ENCODE measurements at regions not wholly inside any gene's neighbourhood (a gene's known extent, or its start where the extent isn't known, plus 50 kb on each side); places are given as distances from the start of the nearest gene placed in this dataset.

GRCh38 chr4:187558391-187558790 is 437.2 kb upstream of the ZFP42 start:
- Histone ChIP-seq H3F3A (ENCODE audit: insufficient read depth) (no peaks in the 10 kb centered on the region), H3K36me3 (ENCODE audit: low read length) (no peaks in the 10 kb centered on the region), H4K20me1 (ENCODE audit: low read depth, low read length) (no peaks in the 10 kb centered on the region), H3K9ac (ENCODE audit: low read length) (no peak overlapping the region), H2AFZ (ENCODE audit: low read depth, low read length, severe bottlenecking) (no peak overlapping the region), H3K79me2 (ENCODE audit: insufficient read depth, low read length) (no peaks in the 10 kb centered on the region), H3K9me3 (ENCODE audit: insufficient read depth, low read length) (no peaks in the 10 kb centered on the region), H3K4me2 (ENCODE audit: low read depth, low read length, poor library complexity, severe bottlenecking) (no peak overlapping the region), H3K27ac (ENCODE audit: low read depth, low read length) (no peak overlapping the region), H3K9me2 (replicated peaks; ENCODE audit: insufficient read depth, low read length) (no peaks in the 10 kb centered on the region), H3K4me3 (ENCODE audit: insufficient read depth, low read length, poor library complexity, severe bottlenecking) (no peak overlapping the region), H3K27me3 (ENCODE audit: low read length) (no peaks in the 10 kb centered on the region)
- TF ChIP-seq, protein P1, sequence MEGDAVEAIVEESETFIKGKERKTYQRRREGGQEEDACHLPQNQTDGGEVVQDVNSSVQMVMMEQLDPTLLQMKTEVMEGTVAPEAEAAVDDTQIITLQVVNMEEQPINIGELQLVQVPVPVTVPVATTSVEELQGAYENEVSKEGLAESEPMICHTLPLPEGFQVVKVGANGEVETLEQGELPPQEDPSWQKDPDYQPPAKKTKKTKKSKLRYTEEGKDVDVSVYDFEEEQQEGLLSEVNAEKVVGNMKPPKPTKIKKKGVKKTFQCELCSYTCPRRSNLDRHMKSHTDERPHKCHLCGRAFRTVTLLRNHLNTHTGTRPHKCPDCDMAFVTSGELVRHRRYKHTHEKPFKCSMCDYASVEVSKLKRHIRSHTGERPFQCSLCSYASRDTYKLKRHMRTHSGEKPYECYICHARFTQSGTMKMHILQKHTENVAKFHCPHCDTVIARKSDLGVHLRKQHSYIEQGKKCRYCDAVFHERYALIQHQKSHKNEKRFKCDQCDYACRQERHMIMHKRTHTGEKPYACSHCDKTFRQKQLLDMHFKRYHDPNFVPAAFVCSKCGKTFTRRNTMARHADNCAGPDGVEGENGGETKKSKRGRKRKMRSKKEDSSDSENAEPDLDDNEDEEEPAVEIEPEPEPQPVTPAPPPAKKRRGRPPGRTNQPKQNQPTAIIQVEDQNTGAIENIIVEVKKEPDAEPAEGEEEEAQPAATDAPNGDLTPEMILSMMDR (IDR thresholded peaks at IDR 0.05; ENCODE audit: insufficient read depth, low read length, poor library complexity, severe bottlenecking), result no peak
- TF ChIP-seq EZH2phosphoT487 (conservative IDR thresholded peaks at IDR 0.05; ENCODE audit: low read length), result no peak

DNA sequence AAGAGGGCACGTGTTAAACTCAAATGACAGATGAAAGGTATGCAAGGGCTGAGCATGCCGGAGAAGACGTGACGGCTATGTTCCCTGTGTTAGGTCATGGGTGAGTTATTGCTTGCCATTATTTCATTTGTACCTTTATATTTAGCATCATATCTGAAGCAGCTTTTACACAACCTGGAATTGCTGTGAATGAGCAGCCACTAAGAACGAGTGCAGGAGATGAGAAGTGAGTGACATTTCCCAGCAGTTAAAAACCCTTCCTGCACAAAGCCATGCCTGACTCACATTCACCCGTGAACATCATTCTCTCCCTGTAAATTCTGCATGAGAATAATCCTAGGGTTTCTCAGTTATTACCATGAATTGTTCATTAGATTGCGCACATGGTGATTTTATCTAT is 433.2 kb upstream of the ZFP42 start:
- no peaks in the 10 kb centered on the region for H3K9me3 ChIP-seq (ENCODE audit: insufficient read depth, low read length)
- H3K27me3 ChIP-seq (ENCODE audit: low read length), result no peaks in the 10 kb centered on the region
- no peak for TF ChIP-seq EZH2phosphoT487 (conservative IDR thresholded peaks at IDR 0.05; ENCODE audit: low read length)
- TF ChIP-seq, protein P1 (IDR thresholded peaks at IDR 0.05; ENCODE audit: insufficient read depth, low read length, poor library complexity, severe bottlenecking), result no peak
- H3K36me3 ChIP-seq (ENCODE audit: low read length), result no peaks in the 10 kb centered on the region
- H3K27ac ChIP-seq (ENCODE audit: low read depth, low read length), result no peak overlapping the region
- no peaks in the 10 kb centered on the region for H3F3A ChIP-seq (ENCODE audit: insufficient read depth)
- no peaks in the 10 kb centered on the region for H3K9me2 ChIP-seq (replicated peaks; ENCODE audit: insufficient read depth, low read length)
- H3K4me2 ChIP-seq (ENCODE audit: low read depth, low read length, poor library complexity, severe bottlenecking), result no peak overlapping the region
- H3K4me3 ChIP-seq (ENCODE audit: insufficient read depth, low read length, poor library complexity, severe bottlenecking), result no peak overlapping the region
- H2AFZ ChIP-seq (ENCODE audit: low read depth, low read length, severe bottlenecking), result no peak overlapping the region
- no peak overlapping the region for H3K9ac ChIP-seq (ENCODE audit: low read length)
- no peaks in the 10 kb centered on the region for H4K20me1 ChIP-seq (ENCODE audit: low read depth, low read length)
- no peaks in the 10 kb centered on the region for H3K79me2 ChIP-seq (ENCODE audit: insufficient read depth, low read length)

DNA sequence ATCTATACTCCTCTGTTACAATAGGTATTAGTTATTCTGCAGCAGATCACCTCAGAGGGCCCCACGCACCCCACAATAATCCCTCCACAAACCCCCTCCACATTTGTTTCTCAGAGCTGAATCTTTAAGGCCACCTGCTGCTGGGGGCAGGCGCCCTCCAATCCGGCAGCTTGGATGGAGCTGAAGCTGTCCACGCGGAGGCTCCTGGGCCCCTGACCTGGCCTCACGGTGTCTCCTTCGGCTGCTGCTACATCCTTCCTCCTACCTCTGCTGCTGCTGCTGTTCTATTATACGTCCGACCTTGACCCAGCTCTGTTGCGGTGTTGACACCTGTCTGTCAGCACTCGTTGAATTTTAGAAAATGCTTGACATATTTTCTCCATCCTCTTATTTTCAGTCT is 430.2 kb upstream of the ZFP42 start:
- H3K4me3 ChIP-seq (ENCODE audit: insufficient read depth, low read length, poor library complexity, severe bottlenecking), result no peak overlapping the region
- H3K9me3 ChIP-seq (ENCODE audit: insufficient read depth, low read length), result no peaks in the 10 kb centered on the region
- H3K27me3 ChIP-seq (ENCODE audit: low read length), result no peaks in the 10 kb centered on the region
- H3K79me2 ChIP-seq (ENCODE audit: insufficient read depth, low read length), result no peaks in the 10 kb centered on the region
- H3K27ac ChIP-seq (ENCODE audit: low read depth, low read length), result no peak overlapping the region
- H3K9me2 ChIP-seq (replicated peaks; ENCODE audit: insufficient read depth, low read length), result no peaks in the 10 kb centered on the region
- H3F3A ChIP-seq (ENCODE audit: insufficient read depth), result no peaks in the 10 kb centered on the region
- H3K4me2 ChIP-seq (ENCODE audit: low read depth, low read length, poor library complexity, severe bottlenecking), result no peak overlapping the region
- TF ChIP-seq, protein P1 (IDR thresholded peaks at IDR 0.05; ENCODE audit: insufficient read depth, low read length, poor library complexity, severe bottlenecking), result no peak
- no peak for TF ChIP-seq EZH2phosphoT487 (conservative IDR thresholded peaks at IDR 0.05; ENCODE audit: low read length)
- no peaks in the 10 kb centered on the region for H3K36me3 ChIP-seq (ENCODE audit: low read length)
- no peak overlapping the region for H3K9ac ChIP-seq (ENCODE audit: low read length)
- H4K20me1 ChIP-seq (ENCODE audit: low read depth, low read length), result no peaks in the 10 kb centered on the region
- no peak overlapping the region for H2AFZ ChIP-seq (ENCODE audit: low read depth, low read length, severe bottlenecking)

Measured in SU-DHL-6 (cell line).